Fibroblast of skin of back (primary cell): ENCODE measurements at regions not wholly inside any gene's neighbourhood (a gene's known extent, or its start where the extent isn't known, plus 50 kb on each side); places are given as distances from the start of the nearest gene placed in this dataset.

Experiments used
- DNase-seq: peaks from one replicate; pipeline ENCODE4 v3.0.0-alpha.2; 2013

DNA sequence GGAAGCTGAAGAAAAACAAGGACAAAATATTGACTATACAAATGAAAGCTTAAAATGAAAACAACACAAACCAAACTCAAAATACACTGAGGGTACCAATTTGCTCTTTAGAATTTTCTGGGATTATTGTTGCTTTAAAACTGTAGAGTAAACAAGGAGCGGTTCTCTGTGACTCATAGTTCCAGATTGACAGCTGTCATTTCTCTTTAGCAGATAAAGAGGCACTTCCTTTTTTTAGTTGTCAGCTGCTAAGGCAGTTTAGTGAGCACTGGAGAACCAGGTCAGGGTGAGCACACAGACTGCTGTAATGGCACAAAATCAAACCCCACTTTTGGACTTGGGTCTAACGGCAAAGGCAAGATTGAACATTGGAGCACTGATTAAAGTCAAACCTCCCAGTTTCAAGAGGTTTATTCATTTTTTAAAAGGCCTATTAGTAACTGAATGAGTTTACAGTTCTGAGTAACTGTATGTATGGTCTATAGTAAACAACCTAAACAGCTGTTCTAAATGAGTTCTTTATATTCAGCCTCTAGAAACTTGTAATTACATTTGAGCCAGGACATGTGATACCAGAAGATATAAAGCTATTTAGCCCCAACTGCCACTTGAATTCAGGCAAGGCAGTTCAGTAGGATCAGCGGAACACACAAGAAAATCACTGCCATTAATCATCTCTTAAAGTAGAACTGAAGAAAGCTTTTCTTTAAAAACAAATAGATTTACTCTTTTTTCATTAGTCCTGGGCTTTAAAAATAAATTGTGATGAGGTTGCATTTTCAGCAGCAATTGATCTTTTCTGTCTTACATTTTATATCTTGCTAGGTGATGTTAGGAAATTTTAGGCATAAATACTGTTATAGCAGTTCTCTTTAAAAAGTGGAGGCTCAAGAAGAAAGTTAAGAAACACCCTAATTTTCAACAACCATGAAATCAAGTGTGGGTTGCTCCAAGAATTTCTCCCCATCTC is 71.7 kb upstream of the PRICKLE1 start:
- DNase-seq, result no peak

DNA sequence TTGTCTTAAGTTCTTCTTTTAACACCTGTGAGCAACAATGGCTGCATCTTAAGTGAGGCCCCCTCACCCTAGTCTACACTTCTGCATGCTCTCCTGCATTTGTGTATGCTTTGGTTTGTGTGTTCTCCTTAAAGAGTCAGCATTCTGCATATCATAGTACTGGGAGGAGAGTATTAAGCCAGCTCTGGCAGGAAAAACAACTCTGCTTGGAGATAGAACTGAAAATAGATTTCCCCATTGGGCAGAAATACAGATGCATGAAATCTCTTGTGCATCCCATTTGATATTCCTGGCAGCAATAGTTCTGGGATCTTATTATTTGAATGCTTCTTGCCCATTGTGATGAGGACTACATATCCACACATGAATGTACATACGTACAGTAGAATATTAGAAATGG is 70.6 kb upstream of the PRICKLE1 start:
- DNase-seq, result no peak

DNA sequence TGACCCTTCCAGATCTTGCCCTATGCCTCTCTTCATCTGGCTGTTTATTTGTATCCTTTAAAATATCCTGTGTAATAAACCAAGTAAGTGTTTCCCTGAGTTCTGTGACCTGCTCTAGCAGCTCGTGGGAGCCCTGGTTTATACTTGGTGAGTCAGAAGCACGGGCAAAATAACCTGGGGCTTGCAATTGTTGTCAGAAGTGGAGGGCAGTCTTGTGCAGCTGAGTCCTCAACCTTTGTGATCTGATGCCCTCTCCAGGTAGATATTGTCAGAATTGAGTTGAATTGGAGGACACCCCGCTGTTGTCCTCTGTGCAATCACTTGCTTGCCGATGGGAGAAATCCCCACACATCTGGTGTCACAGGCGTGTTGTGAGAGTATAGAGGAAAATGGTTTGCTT is 62.5 kb upstream of the PRICKLE1 start:
- no peak for DNase-seq

DNA sequence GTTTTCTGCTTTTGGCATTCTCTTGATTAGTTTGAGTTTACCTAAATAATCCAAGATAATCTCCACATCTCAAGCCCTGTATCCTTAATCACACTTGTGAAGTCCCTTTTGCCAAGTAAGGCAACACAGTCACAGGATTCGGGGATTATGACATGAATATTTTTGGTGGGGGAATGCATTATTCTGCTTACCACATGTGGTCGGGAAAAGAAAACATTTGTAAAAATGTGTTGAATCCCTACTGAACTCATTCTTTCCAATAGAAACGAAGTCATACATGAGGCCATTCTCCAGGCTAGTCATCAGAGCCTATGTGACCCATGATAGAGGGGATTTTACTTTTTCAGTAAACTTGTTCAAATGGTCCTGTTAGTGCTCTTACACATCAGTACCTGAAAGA is 58.5 kb upstream of the PRICKLE1 start:
- DNase-seq, result peak; percentile 73

DNA sequence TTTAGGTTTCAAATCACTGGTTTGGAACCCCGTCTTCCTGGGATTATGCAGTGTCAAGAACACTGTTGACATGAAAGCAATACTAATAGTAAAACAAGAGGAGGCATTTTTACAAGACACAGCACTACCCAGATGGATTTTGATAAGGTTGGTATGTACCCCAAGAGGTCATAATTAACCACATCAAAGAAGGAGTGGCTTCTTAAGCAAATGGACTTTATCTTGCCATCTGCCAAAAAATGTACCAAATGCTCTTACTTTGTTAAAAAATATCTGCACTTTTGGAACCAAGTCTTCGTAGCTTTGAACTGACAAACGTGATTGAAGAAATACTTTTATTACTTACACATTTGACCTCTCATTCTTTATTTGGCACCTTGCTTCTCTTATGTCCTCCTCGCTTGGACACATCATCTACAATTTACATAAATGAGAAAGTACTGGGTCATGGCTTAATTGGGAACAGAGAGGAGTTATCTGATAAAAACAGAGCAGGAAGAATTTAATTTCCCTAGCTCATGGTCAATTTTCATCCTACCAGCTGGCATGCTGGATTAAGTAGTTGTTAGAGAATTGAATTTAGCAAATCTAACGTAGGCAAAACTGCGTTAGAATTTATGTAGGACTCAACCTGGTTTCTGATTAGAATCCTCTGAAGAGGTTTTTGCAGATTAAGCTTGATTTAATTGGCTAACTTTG is 54.5 kb upstream of the PRICKLE1 start:
- DNase-seq, result no peak

DNA sequence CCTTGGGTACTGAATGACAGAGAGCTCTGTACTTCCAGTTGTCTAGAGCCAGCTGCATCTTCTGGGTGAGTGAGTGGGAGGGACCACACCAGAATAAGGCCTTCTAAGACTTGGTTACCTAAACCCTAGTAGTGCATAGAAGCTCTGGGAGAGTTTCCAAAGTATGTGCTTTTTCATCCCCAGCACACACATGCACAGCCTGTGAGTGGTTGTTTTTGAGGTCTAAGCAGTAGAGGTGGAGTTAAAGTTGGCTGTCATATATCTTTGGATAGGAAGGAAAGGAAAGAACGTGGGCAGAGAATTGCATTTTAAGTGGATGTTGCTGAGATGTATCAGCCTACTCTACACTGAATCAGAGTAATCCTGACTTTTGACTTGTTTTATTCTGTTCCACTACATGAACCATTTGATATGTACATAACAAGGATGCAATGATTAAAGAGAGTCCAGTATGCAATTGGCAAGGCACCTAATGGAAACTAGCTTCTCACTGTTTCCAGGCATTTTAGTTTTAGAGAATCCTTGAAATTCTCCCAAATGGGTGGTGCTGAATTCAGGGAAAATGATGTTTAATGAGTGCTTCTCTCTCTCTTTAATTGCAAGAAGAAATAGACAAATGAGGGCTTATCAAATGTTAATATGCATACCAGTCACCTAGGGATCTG is 51.8 kb upstream of the PRICKLE1 start:
- DNase-seq, result no peak

DNA sequence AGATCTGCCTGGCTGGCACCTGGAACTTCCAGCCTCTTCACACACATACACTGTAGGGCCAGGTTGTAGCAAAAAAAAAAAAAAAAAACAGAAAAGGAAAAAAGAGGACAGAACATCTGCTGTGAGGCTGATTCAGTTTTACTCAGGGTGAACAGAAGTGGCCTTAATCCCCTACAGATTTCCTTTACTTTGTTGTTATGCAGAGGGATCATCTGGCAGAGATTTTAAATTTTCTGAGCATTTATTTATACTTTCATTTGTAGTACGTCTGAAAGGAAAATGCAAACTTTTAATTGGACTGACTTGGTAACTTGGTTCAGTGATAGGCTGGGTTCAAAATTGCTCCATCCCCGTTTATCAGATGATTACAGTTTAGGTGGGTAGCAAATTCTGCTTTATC is 50.8 kb upstream of the PRICKLE1 start:
- no peak for DNase-seq

DNA sequence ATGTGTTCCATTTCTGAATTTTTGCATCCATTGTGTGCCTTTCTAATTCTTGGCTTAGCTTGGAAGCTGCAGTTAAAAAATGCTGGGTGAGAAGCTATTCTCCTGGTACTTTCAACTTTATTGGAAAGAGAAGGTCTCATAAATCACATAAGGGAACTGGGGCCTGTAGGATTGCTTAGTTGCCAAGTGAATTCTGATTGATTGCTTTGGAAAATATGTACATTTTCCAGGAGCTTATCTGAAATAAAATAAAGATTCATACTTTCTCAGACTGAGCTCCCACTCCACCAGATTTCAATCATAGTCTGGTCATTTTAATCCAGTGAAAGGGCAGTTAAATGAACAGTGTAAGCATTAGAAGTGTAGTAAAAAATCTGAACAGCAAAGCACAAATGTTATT is 50.0 kb upstream of the PRICKLE1 start:
- no peak for DNase-seq
